ENCODE measurements at regions not wholly inside any gene's neighbourhood (a gene's known extent, or its start where the extent isn't known, plus 50 kb on each side); places are given as distances from the start of the nearest gene placed in this dataset.
"Not testable (repeated sequence)": the region's sequence is repeated elsewhere in the genome, so short reads cannot be mapped to it uniquely, and the experiment has no call there.

- no peak for FAIRE-seq
These were observed 100.5 kb upstream of the SNX2 start for GRCh38 chr5:122674385-122674784.

DNA sequence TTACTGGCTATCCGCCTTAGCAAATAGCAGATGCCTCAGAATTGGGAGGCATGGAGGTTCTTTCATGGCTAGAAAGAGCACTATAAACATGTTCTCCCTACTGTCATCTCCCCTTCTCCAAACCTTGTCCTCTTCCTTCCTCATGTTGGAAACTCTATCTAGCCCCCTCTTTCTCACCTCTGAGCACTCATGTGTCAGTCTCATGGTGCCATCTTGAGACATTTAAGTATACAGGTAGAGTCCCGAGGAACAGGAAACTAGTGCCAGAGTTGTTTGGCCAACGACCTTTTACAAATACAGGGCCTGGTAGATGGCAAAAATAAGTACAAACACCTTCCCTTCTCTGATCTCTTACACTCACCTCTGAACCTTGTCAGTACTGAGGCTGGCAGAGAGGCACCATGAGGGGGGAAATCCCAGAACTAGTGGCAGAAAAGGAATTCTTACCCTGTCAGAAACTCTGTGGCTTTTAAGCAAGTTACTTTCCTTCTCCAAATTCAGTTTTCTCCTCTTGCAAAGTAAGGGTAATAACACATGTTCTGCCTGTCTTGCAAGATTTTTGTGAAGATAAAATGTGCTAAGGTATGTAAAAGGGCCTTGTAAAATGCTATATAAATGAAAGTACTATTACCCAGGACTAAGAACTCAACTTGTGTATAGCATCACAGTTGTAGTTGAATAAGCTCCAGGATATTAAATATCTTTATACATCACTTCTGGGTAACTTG, 94.1 kb upstream of the SNX2 start:
- FAIRE-seq: no peak

DNA sequence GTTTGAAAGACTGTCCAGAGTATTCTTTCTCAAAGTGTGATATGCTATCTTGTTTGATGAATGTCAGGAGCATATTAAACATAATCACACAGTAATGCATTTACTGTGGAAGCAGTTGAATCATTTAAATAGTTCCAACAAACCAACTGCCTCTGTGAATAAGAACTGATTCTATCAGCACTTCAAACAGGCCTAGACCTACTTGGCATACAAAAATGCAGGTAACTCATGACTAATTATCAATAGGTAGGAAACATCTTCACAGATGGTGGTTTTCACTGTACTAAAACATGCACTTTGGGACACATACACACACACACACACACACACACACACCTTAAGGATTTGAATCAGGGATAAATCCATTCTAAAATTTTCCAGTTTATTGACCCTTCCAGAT, 91.2 kb upstream of the SNX2 start:
- FAIRE-seq: no peak

- no peak for FAIRE-seq
These were observed 84.6 kb upstream of the SNX2 start for GRCh38 chr5:122690266-122690665.

DNA sequence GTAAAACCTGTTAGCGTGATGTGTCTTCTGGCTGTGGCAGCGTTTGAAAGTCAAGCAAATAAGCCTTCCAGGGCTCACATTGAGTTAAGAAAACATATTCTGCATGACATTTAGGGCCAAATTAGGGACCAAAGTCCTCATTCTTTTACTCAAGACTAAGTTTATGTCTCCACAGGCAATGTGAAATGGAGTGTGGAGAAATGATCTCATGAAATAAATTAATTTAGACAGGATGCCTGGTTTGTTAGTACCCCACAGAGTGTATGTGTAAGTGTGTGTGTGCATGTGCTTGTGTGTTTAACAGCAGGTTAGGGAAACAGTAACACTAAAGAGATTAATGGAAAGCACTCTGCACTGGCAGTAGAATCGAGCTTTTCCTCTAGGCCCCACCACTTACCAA, 82.9 kb upstream of the SNX2 start:
- FAIRE-seq: no peak

- FAIRE-seq: no peak
These were observed 80.9 kb upstream of the SNX2 start for GRCh38 chr5:122693963-122694362.

- FAIRE-seq: no peak
These were observed 80.0 kb upstream of the SNX2 start for GRCh38 chr5:122694884-122695283.

GRCh38 chr5:122696735-122697134, 78.1 kb upstream of the SNX2 start:
- not testable (repeated sequence) for FAIRE-seq

DNA sequence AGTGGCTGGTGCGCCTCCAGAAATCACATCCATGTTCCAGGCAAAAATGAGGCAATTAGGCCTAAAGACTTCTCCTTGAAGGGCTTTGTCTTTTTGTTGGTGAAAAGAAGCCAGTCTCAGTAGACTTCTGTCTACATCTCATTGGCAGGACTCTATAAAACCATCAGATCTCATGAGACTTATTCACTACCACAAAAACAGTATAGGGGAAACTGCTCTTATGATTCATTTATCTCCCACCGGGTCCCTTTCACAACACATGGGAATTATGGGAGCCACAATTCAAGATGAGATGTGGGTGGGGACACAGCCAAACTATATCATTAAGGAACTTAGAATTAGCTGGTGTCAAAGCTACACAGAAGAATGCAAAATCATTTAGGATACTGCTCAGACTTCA, 77.7 kb upstream of the SNX2 start:
- no peak for FAIRE-seq

- no peak for FAIRE-seq
These were observed 75.7 kb upstream of the SNX2 start for GRCh38 chr5:122699201-122699600.

- FAIRE-seq: no peak
These were observed 73.0 kb upstream of the SNX2 start for GRCh38 chr5:122701640-122702523.

DNA sequence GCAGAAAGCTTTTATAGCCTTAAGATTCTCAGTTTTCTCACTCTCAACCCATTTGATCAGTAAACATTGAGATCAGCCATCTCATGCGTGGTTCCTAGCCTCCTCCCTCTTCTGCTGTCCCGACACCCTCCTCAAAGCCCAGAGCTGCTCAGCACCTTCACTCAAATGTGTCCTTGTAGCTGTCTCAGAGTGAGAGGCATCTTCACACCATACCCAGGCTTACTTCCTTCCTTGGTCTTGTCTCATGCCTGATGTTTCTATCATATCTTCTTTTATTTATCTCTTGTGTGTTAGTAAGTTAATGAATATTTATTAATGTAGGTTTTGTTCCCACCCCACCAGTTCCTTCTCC, 72.4 kb upstream of the SNX2 start:
- no peak for FAIRE-seq

GRCh38 chr5:122703203-122703602, 71.7 kb upstream of the SNX2 start:
- FAIRE-seq: no peak

GRCh38 chr5:122704247-122705036, 70.4 kb upstream of the SNX2 start:
- FAIRE-seq: peak; percentile 77

DNA sequence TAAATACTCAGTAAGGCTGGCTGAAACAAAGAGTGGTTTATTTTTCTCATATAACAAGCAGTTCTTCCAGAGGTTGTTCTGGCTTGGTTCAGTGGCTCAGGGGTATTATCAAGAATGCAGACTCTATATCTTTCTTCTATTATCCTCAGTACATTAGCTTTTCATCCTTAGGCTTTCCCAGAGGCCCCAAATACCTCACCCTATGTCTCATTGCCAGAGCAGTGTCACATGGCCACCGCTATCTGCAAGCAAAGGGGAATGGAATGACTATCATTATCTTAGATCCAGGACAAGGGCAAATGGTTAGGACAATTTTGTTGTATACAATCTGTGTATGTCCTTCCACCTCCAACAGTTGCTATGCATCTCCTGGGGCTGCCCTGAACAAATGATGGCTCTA, 69.0 kb upstream of the SNX2 start:
- no peak for FAIRE-seq

DNA sequence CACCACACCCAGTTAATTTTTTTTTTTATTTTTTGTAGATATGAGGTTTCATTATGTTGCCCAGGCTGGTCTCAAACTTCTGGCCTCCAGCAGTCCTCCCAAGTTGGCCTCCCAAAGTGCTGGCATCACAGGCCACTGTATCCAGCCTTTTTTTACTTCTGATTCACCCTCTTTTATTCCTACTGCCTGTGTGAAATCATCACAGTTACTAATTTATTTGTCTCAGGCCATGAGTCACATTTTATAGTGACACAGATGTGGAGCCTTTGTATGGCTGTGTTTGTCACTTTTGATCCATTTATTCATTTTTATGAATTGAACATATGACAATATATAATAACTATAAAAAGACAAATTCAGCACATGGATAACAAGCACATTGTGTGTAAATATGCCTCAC, 67.1 kb upstream of the SNX2 start:
- no peak for FAIRE-seq

DNA sequence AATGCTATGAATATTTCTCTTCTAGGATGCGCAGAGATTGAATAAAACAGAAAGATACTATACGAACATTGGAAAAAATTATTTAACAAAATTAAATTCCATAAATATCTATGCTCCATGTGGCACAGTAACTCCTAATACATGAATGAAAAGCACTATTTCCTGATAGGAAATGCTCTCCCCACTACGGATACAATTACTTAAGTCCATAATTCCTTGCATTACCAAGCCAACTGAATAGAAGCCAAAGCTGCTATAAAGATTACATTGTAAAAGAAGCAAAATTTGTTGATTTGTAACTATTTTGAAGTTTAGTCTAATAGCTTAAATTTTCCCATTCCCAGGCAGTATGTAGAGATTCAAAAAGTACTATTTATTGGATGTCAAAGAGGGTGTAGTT, 61.8 kb upstream of the SNX2 start:
- peak; percentile 17 for FAIRE-seq

DNA sequence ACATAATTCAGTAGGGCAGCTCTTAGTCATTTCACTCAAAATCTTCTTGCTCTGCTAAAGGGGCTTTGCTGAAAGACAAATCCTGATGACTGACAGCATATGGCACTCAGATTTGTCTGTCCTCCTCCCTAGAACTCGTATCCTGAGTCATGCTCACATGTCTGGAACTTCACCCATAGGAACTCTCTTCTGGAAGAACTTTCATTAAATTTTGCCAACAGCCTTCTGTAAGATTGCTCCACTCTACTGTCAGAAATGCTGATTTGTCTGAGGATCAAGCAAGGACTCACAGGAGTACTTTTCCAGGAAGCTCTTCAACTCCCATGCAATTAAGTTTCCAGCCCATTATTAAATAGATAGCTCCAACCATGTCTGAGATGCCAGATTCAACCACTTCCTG, 59.8 kb upstream of the SNX2 start:
- FAIRE-seq: no peak

DNA sequence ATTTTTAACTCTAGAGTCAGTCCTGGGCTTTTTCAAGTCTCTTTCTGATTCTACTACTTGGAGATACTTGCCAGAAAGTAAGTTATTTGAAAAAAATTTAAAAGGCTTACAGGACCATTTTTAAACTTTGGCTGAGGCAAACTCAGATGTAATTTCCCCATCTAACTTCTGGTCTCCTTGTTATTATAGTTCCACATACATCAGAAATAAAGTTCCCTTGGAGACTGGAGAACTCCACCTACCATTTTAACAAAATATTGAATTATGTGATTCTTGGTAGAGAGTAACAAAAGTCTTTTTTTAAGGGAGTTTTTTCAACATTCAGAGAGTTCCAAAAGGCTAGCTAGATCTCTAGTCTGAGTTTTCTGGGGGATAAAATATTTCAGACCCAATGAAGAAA, 56.3 kb upstream of the SNX2 start:
- FAIRE-seq: no peak

GRCh38 chr5:122719991-122720746, 54.7 kb upstream of the SNX2 start:
- FAIRE-seq: no peak

DNA sequence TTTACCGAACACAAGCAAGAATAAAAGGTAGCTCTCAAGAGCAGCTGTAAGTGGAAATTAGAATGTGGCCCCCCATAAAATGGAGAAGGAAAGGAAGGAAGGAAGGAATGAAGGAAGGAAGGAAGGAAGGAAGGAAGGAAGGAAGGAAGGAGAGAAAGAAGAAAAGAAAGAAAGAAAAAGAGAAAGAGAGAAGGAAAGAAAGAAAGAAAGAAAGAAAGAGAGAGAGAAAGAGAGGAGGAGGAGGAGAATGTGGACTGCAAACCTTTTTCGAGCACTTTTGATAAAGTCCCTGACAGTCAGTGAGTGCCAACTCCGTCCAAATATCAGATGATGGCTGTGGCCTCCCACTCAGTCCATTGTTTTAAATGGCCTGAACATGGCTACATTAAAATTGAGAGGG, 53.8 kb upstream of the SNX2 start:
- no peak for FAIRE-seq

- no peak for FAIRE-seq
These were observed 52.5 kb upstream of the SNX2 start for GRCh38 chr5:122722341-122722740.

Measured in islet of Langerhans (tissue), 1 donor.